Right renal pelvis (tissue), 4 donors: ENCODE measurements at regions not wholly inside any gene's neighbourhood (a gene's known extent, or its start where the extent isn't known, plus 50 kb on each side); places are given as distances from the start of the nearest gene placed in this dataset.
"Not testable (repeated sequence)": the region's sequence is repeated elsewhere in the genome, so short reads cannot be mapped to it uniquely, and the experiment has no call there.

Experiments
- DNase-seq, 4 donors: peaks; one replicate each; pipeline ENCODE4 v3.0.0-alpha.2; 2013; ENCODE audit warnings: low read depth in 4 of 4, low spot score in 3 of 4, missing footprints in 1 of 4

GRCh38 chr12:23140710-23141109 lies 515.7 kb downstream of the ETNK1 start:
- DNase-seq: no peak

- DNase-seq: no peak
Measured at GRCh38 chr12:23141335-23141734, 516.4 kb downstream of the ETNK1 start.

GRCh38 chr12:23146070-23146469 lies 521.1 kb downstream of the ETNK1 start:
- not testable (repeated sequence) for DNase-seq

DNA sequence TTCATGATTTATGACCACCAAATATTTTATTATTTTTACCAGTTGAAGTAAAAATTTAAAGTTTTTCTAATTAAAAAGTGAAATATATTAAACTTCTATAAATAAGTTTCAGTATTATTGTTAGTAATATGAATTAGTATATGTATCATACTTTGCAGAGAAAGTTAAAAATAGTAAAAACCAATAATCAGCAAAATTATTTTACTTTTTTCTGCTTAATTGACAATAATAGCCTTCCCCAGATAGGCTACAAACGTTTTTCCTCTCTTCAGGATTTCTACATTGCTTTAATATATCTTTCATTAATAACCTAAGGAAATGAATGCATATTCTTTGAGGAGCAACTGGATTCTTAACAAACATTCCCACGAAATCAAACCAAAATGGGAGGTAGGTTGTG lies 543.5 kb downstream of the ETNK1 start:
- no peak for DNase-seq

GRCh38 chr12:23169012-23169695 lies 544.2 kb downstream of the ETNK1 start:
- DNase-seq: no peak

DNA sequence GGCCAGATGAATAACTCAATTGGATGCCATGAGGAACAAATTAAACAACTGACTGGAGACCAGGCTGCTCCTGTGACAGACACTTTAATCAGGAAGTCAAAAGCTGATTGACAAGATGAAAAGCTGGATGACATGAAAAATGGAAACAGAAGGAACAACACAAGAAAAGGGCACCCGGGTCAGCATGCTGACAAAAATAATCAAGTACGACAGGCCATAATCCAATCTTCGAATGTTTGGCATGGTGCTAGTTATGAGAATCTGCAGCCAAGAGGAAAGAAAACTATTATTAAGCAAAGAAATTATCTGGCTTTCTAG lies 544.7 kb downstream of the ETNK1 start:
- no peak for DNase-seq

- DNase-seq: no peak
Measured at GRCh38 chr12:23174917-23175316, 549.9 kb downstream of the ETNK1 start.

GRCh38 chr12:23185346-23185745 lies 560.4 kb downstream of the ETNK1 start:
- no peak for DNase-seq

- DNase-seq: no peak
Measured at GRCh38 chr12:23186950-23187349, 562.0 kb downstream of the ETNK1 start.

DNA sequence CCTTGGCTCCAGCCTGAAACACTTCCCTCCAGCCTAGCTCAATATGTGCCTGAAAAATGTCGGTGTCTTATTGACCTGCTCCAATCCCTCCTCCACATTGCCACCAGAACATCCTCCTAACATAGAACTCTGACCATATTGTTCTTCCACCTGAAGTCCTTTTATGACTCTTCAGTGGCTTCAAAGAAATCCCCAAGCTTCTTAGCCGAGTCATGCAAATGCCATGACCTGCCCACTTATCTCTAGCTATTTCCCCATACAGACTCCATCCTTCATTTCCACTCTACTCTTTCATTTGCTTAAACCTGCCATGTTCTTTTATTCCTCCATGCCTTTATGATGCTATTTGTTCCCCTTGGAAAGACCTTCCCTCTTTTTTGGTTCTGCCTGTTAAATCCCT lies 568.6 kb downstream of the ETNK1 start:
- no peak for DNase-seq

DNA sequence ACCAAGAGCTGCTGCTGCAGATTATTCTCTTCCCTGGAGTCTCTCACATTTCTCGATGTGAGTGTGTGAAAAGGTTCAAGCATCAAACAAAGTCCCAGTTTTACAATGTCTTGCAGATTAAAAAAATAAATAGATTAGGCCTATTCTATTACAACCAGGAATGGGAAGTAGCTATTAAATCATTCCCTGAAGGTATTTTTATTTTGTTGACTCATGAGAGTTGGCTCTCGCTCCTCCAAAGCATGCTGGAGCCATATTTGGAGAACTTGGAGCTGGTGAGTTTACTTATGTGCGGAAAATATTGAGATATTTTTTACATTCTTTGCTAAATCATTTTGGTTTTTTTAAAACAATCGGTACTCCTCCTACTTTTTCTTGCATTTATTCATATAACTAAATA lies 572.3 kb downstream of the ETNK1 start:
- DNase-seq: no peak

- no peak for DNase-seq
Measured at GRCh38 chr12:23202728-23203127, 577.8 kb downstream of the ETNK1 start.

- DNase-seq: peak in 3 of 4 donors; percentile 25 to 33 (median 27)
Measured at GRCh38 chr12:23204933-23205778, 580.2 kb downstream of the ETNK1 start.

DNA sequence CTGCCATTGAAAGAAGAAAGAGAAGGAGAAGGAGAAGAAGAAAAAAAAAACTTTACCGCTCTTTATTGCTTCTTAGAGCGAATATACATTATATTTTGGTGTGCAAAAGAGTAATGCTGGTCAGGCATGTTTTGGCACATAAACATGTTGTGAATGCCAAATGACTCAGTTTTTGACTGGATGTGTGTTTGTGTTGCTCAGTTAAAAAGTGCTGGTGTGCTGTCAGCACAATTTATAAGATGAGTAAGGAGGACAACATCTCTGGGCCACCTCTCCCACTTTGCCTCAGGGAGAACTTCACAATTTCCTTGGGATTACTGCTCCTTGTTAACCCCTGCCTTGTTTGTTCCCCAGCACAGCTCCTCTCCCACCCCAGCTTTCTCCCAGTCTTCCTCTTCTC lies 584.8 kb downstream of the ETNK1 start:
- no peak for DNase-seq

DNA sequence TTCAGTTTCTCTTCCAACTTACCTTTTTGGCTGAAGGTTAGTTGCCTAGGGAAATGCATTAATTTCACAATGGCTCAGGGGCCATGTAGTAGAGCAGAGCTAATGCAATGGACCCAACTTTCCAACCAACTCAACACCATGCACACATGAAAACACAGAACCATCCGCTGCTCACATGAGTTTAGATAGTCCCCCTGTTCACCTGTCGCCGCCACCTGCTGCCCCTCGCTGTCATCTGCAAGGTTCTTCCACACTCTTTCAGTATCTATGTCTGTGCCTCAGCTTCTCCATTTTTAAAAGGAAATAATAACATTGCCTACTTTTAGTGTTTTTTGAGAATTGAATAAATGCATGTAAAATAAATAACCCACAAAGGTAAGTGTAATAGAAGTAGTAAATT lies 585.6 kb downstream of the ETNK1 start:
- no peak for DNase-seq

DNA sequence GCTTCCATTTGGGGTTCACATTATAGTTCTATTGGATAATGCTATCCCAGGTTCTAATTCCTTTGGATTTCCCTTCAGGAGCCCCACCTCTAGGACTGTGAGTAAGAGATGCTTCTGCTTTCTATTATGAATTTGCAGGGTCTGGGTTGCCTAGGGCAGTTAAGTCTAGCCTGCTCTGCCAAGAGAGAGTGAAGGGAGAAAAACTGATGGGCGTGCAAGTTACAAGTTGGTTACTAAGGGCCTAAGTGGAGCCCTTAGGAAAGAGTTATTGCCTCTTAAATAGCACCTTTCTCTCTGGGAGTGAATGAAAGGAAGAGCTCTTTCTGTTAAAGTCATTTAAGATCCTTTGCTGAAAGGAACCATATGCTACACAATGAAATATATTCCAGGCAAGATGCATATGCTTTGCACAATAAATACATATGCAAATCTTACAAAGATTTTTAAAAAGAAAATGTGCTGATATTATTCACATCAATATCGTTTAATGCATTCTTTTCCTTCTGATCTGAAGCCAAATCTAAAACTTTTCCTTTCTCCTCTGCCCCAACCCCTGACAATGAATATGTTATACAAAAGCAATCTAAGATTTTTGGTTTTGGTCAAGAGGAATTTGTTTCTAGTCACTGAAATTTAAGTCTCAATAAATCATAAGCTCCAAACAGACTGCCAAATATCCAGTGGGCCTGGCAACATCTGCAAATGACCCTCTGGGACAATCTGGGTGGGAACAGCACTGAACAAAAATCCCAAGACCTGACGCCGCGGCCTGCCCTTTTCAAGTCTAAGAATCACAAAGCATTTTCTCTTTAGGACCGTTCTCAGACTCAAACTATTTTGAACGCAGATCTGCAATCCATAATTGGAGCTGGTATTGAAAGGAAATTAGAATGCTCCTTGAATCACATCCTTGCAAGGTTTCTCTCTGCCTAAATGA lies 586.7 kb downstream of the ETNK1 start:
- DNase-seq: no peak

DNA sequence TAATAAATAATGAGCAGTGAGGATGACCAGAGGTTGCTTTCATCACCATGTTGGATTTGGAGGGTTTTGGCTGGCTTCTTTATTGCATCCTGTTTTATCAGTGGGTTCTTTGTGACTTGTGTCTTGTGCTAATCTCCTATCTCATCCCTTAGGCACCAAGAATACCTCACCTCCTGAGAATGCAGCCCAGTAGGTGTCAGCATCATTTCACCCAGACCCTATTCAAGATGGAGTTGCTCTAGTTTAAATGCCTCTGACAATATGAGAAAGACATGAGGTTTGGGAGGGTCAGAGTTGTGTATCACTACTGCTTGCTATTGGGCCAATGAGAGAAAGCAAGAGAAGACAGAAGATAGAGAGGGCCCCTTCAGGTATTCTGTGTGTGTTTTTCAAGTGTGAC lies 592.2 kb downstream of the ETNK1 start:
- no peak for DNase-seq

DNA sequence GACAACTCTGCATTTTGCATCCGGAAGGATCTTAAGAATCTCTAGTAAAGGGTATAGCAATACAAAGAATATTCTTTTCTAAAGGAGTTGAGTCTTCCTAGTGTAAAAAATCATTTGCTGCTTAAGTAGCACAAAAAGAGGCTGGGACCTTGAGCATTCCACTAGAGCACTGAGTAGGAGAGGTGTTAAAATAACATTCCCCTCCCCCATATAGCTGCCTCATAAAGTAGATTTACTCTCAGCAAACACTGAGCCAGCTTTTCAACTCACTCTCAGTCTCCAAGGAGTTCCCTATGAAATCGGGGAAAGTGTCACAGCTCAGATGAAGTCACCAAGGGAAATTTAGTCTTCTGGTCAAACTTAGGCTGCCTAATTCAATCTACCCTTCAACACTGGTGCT lies 592.7 kb downstream of the ETNK1 start:
- DNase-seq: peak in 3 of 4 donors; percentile 12 to 55 (median 32)

DNA sequence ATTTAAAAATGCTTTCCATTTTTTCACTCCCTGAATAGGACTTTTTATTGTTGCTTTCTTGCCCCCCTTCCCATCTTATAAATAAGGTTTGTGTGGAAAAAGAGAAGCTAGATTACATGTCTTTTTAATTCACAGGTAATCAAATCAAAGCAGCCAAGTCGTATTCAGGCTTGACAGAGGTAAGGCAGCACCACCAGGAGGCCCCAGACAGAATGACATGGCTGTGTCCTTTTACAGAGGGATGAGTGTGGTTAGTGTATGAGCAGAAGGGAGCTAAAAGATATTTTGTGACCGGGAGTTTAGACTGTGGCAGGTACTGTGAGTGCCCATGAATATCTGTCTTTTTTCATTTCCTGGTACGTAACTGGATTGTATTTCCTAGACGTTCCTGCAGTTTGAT lies 596.1 kb downstream of the ETNK1 start:
- no peak for DNase-seq

GRCh38 chr12:23221926-23222325 lies 597.0 kb downstream of the ETNK1 start:
- DNase-seq: no peak

GRCh38 chr12:23222801-23223200 lies 597.8 kb downstream of the ETNK1 start:
- DNase-seq: no peak
